Stimulated activated naive CD8-positive, alpha-beta T cell treated with anti-CD3 and anti-CD28 coated beads, Interleukin-15, Interleukin-2, amounts not matched to agents 100 ng/mL and 50 ng/mL, for 24 hours (primary cell): ENCODE measurements at regions not wholly inside any gene's neighbourhood (a gene's known extent, or its start where the extent isn't known, plus 50 kb on each side); places are given as distances from the start of the nearest gene placed in this dataset.
"Not testable (repeated sequence)": the region's sequence is repeated elsewhere in the genome, so short reads cannot be mapped to it uniquely, and the experiment has no call there.

Experiments used
- H3K27ac Mint-ChIP-seq: one replicate; pipeline ENCODE4 v1.8.0; 2021; ENCODE audit warnings: mild to moderate bottlenecking, mixed read lengths
- H3K27me3 Mint-ChIP-seq: one replicate; pipeline ENCODE4 v1.8.0; 2021; ENCODE audit warnings: mixed read lengths
- H3K36me3 Mint-ChIP-seq: one replicate; pipeline ENCODE4 v1.8.0; 2021; ENCODE audit warnings: low read depth, mixed read lengths
- H3K4me1 Mint-ChIP-seq: one replicate; pipeline ENCODE4 v1.8.0; 2021; ENCODE audit warnings: low read depth, mixed read lengths
- H3K4me3 Mint-ChIP-seq: one replicate; pipeline ENCODE4 v1.8.0; 2021; ENCODE audit warnings: mild to moderate bottlenecking, mixed read lengths
- H3K9me3 Mint-ChIP-seq: one replicate; pipeline ENCODE4 v1.8.0; 2021; ENCODE audit warnings: mixed read lengths

DNA sequence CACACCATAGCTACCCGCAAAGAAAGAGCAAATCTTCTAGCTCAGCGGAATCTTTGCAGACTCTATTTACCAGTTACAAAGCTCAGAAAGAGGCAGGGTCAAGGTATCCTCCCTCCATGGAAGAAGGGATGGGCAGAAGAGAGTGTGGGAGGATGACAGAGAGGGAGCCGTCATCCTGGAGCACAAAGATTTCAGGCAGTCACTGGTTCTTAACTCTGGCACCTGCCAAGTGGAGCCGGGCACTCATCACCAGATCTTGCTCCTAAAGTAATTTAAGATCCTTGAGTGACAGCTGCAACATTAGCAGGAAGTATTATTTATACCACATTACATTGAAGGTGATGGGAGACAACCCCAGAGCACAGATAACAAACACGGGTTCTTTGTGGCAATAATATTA lies 102.5 kb upstream of the NBPF26 start:
- not testable (repeated sequence) for H3K4me1 Mint-ChIP-seq, H3K9me3 Mint-ChIP-seq, H3K27me3 Mint-ChIP-seq, H3K27ac Mint-ChIP-seq, H3K4me3 Mint-ChIP-seq, H3K36me3 Mint-ChIP-seq

DNA sequence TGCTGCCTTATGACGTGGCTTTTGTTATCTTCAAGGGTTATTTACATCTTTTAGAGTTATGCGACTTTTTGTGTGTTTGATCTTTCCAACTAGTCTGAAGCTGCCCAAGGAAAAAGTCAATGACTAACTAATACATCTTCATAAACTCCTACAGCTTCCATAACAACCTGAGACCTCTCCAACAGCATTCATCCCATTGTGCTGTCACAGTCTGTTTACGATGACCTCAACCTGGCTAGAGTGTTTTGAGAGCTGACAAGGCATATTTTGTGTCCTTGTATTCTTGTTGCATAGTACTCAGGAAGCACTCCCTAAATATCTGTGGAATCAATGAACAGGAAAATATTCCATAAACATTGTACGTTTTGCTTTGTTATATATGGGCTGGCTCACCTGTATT lies 100.2 kb upstream of the NBPF26 start:
- H3K27me3 Mint-ChIP-seq, H3K4me3 Mint-ChIP-seq, H3K27ac Mint-ChIP-seq, H3K4me1 Mint-ChIP-seq, H3K9me3 Mint-ChIP-seq, H3K36me3 Mint-ChIP-seq: not testable (repeated sequence)

DNA sequence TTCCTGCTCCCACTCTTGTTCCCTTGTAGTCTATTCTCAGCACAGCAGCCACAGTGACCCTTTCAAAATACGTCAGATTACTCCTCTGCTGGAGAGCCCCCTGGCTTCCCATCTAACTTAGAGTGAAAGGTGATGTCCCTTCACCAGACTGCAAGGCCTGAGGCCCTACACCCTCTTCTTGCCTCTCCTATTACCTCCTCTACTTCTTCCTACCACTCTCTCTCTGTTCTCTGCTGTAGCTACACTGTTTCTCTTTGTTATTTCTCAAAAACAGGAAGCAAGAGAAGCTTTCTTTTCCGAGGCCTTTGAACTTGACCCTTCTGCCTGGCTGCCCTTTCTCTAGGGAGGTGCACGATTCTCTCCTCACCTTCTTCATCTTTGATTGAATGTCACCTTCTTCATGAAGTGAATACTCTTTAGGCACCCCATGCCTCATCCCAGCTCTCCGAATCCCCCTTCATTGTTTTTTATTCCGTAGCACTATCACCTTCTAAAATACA lies 99.1 kb upstream of the NBPF26 start:
- not testable (repeated sequence) for H3K4me3 Mint-ChIP-seq, H3K36me3 Mint-ChIP-seq, H3K9me3 Mint-ChIP-seq, H3K27me3 Mint-ChIP-seq, H3K4me1 Mint-ChIP-seq, H3K27ac Mint-ChIP-seq

DNA sequence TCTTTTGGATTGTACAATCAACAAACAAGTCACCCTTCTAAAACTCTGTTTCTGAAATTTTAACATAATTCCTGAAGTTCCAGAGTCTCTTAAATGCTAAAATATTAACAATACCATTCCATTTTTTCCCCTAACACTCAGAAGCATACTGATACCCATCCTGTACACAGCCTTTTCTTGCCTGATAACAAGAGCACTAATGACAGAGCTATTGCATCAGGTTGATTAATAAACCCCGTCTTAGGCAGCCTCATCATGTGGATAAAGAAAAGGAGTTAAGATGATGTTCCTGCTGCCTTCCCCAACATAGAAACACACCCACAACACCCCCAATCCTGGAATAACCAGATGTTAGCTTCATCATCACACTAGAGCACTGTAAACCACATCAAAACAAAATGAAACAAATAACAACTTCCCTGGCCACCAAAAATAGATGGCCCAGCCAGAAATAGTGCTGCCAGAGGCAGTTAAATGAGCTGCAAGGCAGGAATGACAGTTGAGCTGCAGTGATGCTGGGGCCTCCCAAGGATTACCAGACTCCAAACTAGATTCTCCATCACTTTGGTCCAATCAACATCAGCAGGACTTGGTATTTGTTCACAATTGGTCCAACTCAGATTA lies 93.8 kb upstream of the NBPF26 start:
- H3K27ac Mint-ChIP-seq, H3K4me3 Mint-ChIP-seq, H3K36me3 Mint-ChIP-seq, H3K4me1 Mint-ChIP-seq, H3K27me3 Mint-ChIP-seq, H3K9me3 Mint-ChIP-seq: not testable (repeated sequence)

DNA sequence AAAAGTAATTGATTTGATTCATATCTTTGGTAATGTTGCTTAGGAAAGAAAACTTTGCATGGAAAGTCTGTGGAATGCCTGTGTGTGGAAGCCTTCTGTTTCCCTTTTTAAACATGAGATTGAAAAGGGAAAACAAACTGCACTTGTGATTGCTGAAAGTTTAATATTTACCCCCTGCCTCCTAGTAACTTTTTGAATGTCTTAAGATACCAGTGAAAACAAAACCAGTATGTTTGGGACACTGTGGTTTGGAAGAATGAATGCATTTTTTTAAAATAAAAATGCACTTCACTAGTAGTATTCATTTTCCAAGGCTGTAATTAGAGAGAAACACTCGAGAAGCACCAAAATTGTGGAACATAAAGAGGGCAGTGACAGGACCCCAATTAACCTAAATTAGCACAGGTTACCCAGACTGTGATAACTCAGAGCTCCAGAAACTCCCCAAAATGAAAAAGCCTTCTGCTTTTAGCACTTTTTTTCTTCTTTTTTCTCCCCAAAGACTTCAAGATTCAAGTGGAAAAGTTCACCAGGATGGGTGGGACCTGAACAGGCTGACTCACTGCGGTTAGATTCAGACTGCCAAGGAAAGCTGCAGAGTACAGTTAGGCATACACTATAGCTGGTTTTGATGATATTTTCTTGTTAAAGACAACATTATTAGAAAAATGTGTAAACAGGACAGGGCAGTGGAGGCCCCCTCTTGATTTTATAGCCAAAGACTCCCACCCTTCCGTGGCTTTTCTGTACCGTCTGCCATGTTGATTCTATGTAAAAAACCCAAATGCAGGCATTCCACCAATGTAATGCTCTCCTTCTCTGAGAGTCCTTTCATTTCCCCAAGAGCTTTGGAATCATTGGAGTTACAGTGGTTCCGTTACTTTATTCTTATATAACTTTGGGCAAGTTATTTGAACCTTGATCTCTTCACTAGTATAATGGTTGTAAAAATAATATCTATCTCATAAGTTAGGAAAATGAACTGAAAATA lies 88.6 kb upstream of the NBPF26 start:
- H3K36me3 Mint-ChIP-seq, H3K9me3 Mint-ChIP-seq, H3K4me3 Mint-ChIP-seq, H3K27me3 Mint-ChIP-seq, H3K27ac Mint-ChIP-seq, H3K4me1 Mint-ChIP-seq: not testable (repeated sequence)

DNA sequence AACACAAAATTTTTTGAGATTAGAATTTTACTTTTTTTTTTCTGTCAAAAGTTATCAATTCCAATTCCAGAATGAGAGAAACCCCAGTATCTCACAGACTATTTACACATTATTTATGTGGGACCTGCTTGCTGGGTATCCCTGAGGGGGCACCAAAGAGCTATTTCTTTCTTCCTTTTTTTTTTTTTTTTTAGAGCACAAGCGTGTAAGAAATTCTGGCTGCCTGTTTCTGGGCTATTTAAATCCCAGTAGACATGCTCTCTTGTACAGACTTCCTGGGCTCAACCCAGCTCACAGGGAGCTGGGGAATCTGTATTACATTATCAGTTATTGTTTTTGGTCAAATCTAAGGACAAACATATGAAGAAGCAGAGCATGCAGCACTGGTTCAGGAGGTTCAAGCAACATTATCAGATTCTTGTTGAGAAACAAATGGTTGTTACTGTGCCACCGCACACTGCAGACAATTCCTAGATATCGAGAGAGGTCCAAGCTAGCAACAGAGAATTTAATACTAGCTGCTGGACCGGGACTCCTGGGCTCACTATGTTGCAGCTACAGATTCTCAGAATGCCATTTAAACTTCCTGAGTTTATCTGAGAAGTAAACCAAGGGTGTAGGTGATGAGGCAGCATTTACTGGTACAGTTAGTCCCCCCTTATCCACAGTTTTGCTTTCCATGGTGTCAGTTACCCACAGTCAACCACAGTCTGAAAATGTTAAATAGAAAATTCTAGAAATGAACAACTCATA lies 83.3 kb upstream of the NBPF26 start:
- not testable (repeated sequence) for H3K27ac Mint-ChIP-seq, H3K4me1 Mint-ChIP-seq, H3K36me3 Mint-ChIP-seq, H3K27me3 Mint-ChIP-seq, H3K4me3 Mint-ChIP-seq, H3K9me3 Mint-ChIP-seq

DNA sequence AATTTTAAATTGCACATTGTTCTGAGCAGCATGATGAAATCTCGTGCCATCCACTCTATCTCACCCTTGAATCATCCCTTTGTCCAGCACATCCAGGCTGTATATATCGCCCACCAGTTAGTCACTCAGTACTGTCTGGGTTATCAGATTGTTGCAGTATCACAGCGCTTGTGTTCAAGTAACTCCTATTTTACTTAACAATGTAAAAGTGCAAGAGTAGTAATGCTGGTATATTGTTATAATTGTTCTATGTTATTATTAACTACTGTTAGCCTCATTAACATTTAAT lies 82.8 kb upstream of the NBPF26 start:
- not testable (repeated sequence) for H3K9me3 Mint-ChIP-seq, H3K36me3 Mint-ChIP-seq

DNA sequence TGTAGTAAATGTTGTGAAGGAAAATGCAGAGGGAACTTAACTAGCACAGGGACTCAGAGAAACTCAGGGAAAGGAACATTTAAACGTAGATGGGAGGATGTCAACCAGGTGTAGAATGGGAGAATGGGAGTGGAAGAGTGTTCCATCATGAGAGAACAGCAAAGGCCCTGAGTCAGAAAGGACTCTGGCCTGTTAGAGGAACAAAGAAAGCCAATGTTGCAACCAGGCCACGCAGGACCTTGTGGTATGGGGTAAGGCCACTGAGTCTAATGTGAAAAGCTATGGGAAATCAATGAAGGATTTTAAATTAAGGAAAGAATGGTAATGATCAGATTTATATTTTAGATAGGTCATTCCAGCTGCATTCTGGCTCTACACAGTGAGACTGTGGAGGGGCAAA lies 76.6 kb upstream of the NBPF26 start:
- not testable (repeated sequence) for H3K36me3 Mint-ChIP-seq, H3K27ac Mint-ChIP-seq, H3K9me3 Mint-ChIP-seq, H3K4me3 Mint-ChIP-seq, H3K27me3 Mint-ChIP-seq, H3K4me1 Mint-ChIP-seq

More for the DNA sequence above, 82.8 kb upstream of the NBPF26 start:
- H3K4me3 Mint-ChIP-seq, H3K27ac Mint-ChIP-seq, H3K27me3 Mint-ChIP-seq, H3K4me1 Mint-ChIP-seq: not testable (repeated sequence)

DNA sequence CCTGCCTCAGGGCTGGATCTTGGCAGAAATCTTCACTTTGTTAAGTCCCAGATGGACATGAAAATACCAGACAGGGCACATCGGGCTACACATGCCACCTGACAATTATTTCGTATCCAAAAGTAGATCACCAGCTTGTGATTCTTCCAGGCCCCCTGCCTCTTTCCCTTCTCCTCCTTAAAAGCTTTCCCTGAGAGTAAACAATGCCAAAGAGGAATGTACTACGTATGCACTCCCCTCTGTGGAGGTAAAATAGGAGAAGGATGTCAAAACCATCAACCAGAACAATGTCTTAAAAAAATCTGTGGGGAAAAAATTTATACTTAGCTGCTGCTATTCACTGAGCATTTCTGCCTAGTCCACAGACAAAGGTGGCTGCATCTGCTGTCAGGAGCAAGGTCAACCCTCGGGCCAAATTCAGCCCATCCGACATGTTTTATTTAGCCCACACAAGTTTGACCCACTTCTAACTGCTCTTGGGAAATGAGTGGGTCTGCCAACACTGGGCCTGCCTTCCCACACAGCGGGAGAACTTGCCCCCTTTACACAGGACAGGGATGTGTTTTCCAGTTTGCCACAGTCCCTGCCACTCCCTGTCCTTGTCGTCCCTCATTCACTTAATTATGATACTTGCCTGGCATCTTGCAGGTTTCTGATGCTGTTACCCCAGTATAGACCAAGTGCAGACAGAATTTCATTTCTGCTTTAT lies 74.7 kb upstream of the NBPF26 start:
- H3K4me1 Mint-ChIP-seq, H3K27me3 Mint-ChIP-seq, H3K36me3 Mint-ChIP-seq, H3K4me3 Mint-ChIP-seq, H3K27ac Mint-ChIP-seq, H3K9me3 Mint-ChIP-seq: not testable (repeated sequence)

DNA sequence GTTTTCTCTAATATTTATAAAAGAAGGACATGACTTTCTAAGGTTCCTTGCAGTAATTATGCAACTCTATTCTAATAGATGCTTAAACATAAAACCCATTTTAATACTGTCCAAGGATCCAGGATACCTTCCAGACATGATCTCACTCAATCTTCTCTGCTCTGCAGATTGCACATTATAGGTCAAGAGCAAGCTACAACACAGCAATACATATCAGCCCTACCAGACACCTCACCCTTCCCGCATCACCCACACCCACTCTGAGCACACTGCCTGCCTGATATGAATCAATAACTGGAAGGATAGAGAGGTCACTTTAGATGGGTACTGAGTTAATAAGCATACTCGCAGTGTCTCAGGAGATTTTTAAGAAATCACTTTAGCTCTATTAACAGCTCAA lies 74.0 kb upstream of the NBPF26 start:
- not testable (repeated sequence) for H3K27ac Mint-ChIP-seq, H3K4me1 Mint-ChIP-seq, H3K4me3 Mint-ChIP-seq, H3K36me3 Mint-ChIP-seq, H3K27me3 Mint-ChIP-seq, H3K9me3 Mint-ChIP-seq

DNA sequence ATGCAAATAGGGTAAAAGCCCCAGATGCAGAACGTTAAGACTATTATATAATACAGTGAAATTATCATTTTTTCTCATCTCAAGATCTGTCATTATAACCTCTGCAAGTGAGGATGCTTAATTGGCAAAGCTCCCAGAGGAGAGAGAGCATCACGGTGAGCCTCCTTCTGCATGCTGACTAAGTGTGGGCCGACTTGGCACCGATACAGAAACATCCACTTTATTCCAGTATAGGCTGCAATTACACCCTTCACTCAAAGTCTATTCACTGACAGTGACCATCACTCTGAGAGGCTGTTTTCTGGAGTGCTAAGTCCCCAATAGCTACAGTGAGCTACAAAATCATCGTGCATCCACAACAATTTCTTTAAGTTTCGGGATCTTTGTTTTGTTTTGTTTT lies 69.6 kb upstream of the NBPF26 start:
- H3K4me1 Mint-ChIP-seq, H3K4me3 Mint-ChIP-seq, H3K27ac Mint-ChIP-seq, H3K9me3 Mint-ChIP-seq, H3K27me3 Mint-ChIP-seq, H3K36me3 Mint-ChIP-seq: not testable (repeated sequence)

DNA sequence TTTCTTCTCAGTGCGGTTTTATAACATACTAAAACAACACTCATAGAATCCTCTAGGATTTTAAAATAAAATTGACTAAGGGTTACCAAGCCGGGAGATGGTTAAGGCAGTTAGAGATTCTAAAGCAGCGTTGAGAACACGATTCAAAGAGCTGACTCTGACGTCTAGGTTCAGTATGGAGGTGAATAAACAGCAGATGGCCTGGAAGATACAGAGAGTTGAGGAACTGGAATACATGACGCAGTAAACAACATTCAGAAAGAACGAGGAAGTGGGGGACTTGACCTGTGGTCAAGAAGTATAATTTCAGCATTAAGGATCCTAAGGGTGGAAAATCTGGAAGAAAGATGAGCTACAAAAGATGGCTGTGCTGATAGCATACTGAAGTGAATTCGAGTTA lies 68.4 kb upstream of the NBPF26 start:
- not testable (repeated sequence) for H3K9me3 Mint-ChIP-seq, H3K4me3 Mint-ChIP-seq, H3K4me1 Mint-ChIP-seq, H3K36me3 Mint-ChIP-seq, H3K27me3 Mint-ChIP-seq, H3K27ac Mint-ChIP-seq

DNA sequence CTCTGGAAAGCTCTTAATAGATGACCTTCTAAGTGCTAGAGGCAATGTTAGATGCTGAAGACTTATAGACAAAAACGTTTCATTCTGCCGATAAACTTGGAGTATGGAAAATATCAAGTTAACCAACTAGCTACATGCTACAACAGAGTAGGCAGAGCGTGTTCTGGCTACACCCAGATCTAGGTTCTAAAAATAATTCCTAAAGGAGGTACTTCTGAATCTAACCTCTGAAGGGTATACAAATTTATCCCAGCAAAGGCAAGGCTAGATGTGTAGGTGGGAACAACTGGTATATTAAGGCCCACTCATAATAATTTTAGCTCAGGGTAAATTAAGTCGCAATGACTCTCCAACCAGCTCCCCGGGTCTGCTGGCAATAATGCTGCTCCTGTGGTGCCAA lies 67.6 kb upstream of the NBPF26 start:
- H3K27ac Mint-ChIP-seq: not testable (repeated sequence)

DNA sequence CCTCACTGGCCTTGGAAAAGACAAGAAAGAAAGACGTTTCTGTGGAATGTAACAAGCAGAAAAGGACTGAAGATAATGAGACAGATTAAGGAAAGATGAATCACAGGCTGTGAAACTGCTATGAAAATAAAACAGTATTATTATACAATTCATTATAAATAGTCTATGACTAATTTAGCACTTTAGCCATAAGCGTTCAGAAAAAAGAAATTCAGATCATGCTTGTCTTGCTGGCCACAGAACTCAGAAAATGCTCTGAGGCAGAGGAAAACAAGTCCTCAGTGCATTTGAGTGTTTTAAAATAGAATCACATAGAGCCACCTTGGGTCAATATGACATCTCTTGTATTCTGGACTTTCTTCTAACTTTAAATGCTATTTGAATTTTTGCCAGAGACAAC lies 65.9 kb upstream of the NBPF26 start:
- not testable (repeated sequence) for H3K4me1 Mint-ChIP-seq, H3K27ac Mint-ChIP-seq, H3K36me3 Mint-ChIP-seq, H3K9me3 Mint-ChIP-seq, H3K4me3 Mint-ChIP-seq, H3K27me3 Mint-ChIP-seq

More for the DNA sequence above, 67.6 kb upstream of the NBPF26 start:
- H3K4me3 Mint-ChIP-seq, H3K27me3 Mint-ChIP-seq, H3K4me1 Mint-ChIP-seq, H3K36me3 Mint-ChIP-seq, H3K9me3 Mint-ChIP-seq: not testable (repeated sequence)

DNA sequence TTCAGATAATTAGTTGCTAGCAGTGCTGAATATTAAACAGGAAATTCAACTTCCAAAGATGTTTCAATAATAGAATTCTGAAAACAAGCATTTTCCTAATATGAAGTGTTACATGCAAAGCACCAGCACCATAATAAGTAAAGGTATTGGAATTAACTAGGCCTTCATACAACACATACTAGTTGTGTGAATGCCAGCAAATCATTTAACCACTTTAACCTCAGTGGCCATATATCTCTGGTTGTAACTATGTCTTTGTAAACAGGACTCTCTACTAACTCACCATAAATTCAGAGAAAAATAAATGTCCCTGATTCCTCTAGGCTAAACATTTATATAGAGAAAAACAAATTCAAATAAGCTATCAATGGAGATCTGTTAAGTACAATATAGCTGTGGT lies 65.1 kb upstream of the NBPF26 start:
- not testable (repeated sequence) for H3K4me3 Mint-ChIP-seq, H3K36me3 Mint-ChIP-seq, H3K27me3 Mint-ChIP-seq, H3K27ac Mint-ChIP-seq, H3K4me1 Mint-ChIP-seq, H3K9me3 Mint-ChIP-seq
